ENCODE measurements at regions not wholly inside any gene's neighbourhood (a gene's known extent, or its start where the extent isn't known, plus 50 kb on each side); places are given as distances from the start of the nearest gene placed in this dataset.

DNA sequence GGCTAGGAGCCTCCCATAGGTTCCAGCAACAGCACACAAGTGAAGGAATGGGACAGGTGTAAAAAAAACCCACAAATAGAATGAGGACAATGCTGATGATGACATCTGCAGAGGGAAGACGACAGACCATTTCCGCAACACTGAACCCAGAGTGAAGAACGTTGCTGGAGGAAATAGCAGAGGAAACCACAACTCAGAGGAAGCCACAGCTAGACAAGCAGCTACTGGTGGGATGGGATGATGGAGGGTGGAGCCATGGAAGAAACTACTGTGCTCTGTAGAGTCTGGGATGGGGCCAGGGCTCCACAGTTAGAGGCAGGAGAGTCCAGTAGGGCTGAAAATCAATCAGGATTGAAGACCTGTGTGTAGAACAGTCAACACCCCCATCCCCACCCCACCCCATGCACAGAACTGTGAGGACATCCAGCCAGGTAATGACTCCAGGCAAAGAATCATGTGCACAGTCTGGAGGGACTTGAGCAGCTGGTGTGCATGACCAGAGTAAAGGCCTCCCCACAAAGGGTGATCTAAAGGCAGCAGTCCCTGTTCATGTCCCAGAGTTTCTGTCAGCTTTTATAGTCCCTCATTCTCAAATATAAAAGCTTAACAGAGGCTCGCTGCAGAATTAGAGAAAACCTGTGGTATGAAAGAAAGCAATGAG, 65.2 kb upstream of the SPIN1 start (continued):
- TF ChIP-seq, protein P1, sequence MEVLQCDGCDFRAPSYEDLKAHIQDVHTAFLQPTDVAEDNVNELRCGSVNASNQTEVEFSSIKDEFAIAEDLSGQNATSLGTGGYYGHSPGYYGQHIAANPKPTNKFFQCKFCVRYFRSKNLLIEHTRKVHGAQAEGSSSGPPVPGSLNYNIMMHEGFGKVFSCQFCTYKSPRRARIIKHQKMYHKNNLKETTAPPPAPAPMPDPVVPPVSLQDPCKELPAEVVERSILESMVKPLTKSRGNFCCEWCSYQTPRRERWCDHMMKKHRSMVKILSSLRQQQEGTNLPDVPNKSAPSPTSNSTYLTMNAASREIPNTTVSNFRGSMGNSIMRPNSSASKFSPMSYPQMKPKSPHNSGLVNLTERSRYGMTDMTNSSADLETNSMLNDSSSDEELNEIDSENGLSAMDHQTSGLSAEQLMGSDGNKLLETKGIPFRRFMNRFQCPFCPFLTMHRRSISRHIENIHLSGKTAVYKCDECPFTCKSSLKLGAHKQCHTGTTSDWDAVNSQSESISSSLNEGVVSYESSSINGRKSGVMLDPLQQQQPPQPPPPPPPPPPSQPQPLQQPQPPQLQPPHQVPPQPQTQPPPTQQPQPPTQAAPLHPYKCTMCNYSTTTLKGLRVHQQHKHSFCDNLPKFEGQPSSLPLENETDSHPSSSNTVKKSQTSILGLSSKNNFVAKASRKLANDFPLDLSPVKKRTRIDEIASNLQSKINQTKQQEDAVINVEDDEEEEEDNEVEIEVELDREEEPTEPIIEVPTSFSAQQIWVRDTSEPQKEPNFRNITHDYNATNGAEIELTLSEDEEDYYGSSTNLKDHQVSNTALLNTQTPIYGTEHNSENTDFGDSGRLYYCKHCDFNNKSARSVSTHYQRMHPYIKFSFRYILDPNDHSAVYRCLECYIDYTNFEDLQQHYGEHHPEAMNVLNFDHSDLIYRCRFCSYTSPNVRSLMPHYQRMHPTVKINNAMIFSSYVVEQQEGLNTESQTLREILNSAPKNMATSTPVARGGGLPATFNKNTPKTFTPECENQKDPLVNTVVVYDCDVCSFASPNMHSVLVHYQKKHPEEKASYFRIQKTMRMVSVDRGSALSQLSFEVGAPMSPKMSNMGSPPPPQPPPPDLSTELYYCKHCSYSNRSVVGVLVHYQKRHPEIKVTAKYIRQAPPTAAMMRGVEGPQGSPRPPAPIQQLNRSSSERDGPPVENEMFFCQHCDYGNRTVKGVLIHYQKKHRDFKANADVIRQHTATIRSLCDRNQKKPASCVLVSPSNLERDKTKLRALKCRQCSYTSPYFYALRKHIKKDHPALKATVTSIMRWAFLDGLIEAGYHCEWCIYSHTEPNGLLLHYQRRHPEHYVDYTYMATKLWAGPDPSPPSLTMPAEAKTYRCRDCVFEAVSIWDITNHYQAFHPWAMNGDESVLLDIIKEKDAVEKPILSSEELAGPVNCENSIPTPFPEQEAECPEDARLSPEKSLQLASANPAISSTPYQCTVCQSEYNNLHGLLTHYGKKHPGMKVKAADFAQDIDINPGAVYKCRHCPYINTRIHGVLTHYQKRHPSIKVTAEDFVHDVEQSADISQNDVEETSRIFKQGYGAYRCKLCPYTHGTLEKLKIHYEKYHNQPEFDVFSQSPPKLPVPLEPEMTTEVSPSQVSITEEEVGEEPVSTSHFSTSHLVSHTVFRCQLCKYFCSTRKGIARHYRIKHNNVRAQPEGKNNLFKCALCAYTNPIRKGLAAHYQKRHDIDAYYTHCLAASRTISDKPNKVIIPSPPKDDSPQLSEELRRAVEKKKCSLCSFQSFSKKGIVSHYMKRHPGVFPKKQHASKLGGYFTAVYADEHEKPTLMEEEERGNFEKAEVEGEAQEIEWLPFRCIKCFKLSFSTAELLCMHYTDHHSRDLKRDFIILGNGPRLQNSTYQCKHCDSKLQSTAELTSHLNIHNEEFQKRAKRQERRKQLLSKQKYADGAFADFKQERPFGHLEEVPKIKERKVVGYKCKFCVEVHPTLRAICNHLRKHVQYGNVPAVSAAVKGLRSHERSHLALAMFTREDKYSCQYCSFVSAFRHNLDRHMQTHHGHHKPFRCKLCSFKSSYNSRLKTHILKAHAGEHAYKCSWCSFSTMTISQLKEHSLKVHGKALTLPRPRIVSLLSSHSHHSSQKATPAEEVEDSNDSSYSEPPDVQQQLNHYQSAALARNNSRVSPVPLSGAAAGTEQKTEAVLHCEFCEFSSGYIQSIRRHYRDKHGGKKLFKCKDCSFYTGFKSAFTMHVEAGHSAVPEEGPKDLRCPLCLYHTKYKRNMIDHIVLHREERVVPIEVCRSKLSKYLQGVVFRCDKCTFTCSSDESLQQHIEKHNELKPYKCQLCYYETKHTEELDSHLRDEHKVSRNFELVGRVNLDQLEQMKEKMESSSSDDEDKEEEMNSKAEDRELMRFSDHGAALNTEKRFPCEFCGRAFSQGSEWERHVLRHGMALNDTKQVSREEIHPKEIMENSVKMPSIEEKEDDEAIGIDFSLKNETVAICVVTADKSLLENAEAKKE (CRISPR knock-in tag; IDR thresholded peaks at IDR 0.05), result no peak
- TF ChIP-seq STAT1 (IDR thresholded peaks at IDR 0.05; ENCODE audit: unreplicated experiment), result no peak
- TF ChIP-seq, protein P2, sequence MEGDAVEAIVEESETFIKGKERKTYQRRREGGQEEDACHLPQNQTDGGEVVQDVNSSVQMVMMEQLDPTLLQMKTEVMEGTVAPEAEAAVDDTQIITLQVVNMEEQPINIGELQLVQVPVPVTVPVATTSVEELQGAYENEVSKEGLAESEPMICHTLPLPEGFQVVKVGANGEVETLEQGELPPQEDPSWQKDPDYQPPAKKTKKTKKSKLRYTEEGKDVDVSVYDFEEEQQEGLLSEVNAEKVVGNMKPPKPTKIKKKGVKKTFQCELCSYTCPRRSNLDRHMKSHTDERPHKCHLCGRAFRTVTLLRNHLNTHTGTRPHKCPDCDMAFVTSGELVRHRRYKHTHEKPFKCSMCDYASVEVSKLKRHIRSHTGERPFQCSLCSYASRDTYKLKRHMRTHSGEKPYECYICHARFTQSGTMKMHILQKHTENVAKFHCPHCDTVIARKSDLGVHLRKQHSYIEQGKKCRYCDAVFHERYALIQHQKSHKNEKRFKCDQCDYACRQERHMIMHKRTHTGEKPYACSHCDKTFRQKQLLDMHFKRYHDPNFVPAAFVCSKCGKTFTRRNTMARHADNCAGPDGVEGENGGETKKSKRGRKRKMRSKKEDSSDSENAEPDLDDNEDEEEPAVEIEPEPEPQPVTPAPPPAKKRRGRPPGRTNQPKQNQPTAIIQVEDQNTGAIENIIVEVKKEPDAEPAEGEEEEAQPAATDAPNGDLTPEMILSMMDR (conservative IDR thresholded peaks at IDR 0.05; ENCODE audit: low read depth in 2 of 2), result no peak
- no peak for TF ChIP-seq EZH2 (IDR thresholded peaks at IDR 0.05; ENCODE audit: low read depth, unreplicated experiment)
- no peak for TF ChIP-seq JUNB (IDR thresholded peaks at IDR 0.05; ENCODE audit: unreplicated experiment)
- no peak for TF ChIP-seq POLR2AphosphoS5 (IDR thresholded peaks at IDR 0.05; ENCODE audit: low read depth)

DNA sequence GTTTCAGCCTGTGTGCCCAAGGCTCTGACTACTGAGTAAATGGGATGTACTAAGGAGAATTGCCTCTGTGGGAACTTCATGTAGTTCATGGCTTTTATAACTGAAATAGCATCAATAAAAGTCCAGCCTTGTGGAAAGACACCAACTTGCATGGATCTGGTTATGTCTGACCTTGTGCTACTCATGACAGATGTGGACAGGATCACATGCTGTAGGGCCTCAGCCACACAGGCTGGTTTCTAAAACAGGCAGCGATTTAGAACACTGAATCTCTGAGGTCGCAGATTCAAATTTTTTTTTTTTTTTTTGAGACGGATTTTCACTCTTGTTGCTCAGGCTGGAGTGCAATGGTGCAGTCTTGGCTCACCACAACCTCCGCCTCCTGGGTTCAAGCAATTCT, 66.5 kb upstream of the SPIN1 start:
- Histone ChIP-seq H3K4me3 (no peak overlapping the region), H3K27me3 (ENCODE audit: insufficient read depth) (no peaks in the 10 kb centered on the region), H3K4me2 (no peak overlapping the region), H3F3A (replicated peaks; ENCODE audit: low read depth) (no peaks in the 10 kb centered on the region), H3K9me2 (ENCODE audit: insufficient read depth) (no peaks in the 10 kb centered on the region), H3K27ac (ENCODE audit: low read depth) (no peak overlapping the region), H3K79me2 (replicated peaks; ENCODE audit: insufficient read depth) (no peaks in the 10 kb centered on the region), H3K36me3 (ENCODE audit: insufficient read depth) (no peaks in the 10 kb centered on the region), H2AFZ (no peak overlapping the region), H3K4me1 (ENCODE audit: insufficient read depth) (no peaks in the 10 kb centered on the region), H4K20me1 (replicated peaks; ENCODE audit: insufficient read depth) (no peaks in the 10 kb centered on the region)
- Mint-ChIP-seq H3K27me3 (ENCODE audit: insufficient read depth, low read depth, poor library complexity) (peaks cover 5% of the 10 kb centered on the region), H3K36me3 (ENCODE audit: low read depth) (no peaks in the 10 kb centered on the region), H3K9me3 (peaks cover 2% of the 10 kb centered on the region; the same call in 1 of the 3 replicates), H3K4me1 (no peaks in the 10 kb centered on the region; the same call in 2 of the 3 replicates), H3K4me3 (no peak overlapping the region), H3K27ac (no peak overlapping the region)
- ATAC-seq (no peak), DNase-seq (ENCODE audit: low spot score) (no peak)
- TF ChIP-seq, protein P3, sequence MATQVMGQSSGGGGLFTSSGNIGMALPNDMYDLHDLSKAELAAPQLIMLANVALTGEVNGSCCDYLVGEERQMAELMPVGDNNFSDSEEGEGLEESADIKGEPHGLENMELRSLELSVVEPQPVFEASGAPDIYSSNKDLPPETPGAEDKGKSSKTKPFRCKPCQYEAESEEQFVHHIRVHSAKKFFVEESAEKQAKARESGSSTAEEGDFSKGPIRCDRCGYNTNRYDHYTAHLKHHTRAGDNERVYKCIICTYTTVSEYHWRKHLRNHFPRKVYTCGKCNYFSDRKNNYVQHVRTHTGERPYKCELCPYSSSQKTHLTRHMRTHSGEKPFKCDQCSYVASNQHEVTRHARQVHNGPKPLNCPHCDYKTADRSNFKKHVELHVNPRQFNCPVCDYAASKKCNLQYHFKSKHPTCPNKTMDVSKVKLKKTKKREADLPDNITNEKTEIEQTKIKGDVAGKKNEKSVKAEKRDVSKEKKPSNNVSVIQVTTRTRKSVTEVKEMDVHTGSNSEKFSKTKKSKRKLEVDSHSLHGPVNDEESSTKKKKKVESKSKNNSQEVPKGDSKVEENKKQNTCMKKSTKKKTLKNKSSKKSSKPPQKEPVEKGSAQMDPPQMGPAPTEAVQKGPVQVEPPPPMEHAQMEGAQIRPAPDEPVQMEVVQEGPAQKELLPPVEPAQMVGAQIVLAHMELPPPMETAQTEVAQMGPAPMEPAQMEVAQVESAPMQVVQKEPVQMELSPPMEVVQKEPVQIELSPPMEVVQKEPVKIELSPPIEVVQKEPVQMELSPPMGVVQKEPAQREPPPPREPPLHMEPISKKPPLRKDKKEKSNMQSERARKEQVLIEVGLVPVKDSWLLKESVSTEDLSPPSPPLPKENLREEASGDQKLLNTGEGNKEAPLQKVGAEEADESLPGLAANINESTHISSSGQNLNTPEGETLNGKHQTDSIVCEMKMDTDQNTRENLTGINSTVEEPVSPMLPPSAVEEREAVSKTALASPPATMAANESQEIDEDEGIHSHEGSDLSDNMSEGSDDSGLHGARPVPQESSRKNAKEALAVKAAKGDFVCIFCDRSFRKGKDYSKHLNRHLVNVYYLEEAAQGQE (IDR thresholded peaks at IDR 0.05; ENCODE audit: unreplicated experiment), result no peak
- TF ChIP-seq NANOG (IDR thresholded peaks at IDR 0.05; ENCODE audit: borderline replicate concordance), result no peak
- TF ChIP-seq STAT1 (IDR thresholded peaks at IDR 0.05; ENCODE audit: unreplicated experiment), result no peak
- TF ChIP-seq, protein P4, sequence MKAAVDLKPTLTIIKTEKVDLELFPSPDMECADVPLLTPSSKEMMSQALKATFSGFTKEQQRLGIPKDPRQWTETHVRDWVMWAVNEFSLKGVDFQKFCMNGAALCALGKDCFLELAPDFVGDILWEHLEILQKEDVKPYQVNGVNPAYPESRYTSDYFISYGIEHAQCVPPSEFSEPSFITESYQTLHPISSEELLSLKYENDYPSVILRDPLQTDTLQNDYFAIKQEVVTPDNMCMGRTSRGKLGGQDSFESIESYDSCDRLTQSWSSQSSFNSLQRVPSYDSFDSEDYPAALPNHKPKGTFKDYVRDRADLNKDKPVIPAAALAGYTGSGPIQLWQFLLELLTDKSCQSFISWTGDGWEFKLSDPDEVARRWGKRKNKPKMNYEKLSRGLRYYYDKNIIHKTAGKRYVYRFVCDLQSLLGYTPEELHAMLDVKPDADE (IDR thresholded peaks at IDR 0.05), result no peak

Data from GM23338 (cell line).